ENCODE measurements at regions not wholly inside any gene's neighbourhood (a gene's known extent, or its start where the extent isn't known, plus 50 kb on each side); places are given as distances from the start of the nearest gene placed in this dataset.
A peak's percentile ranks its signal among the peaks of the same experiment; 100 is the strongest.
"Not testable (repeated sequence)": the region's sequence is repeated elsewhere in the genome, so short reads cannot be mapped to it uniquely, and the experiment has no call there.

GRCh38 chr14:53460544-53460943 lies 307.4 kb upstream of the DDHD1 start:
- DNase-seq (ENCODE audit: low spot score): no peak

GRCh38 chr14:53458368-53458814 lies 305.3 kb upstream of the DDHD1 start:
- DNase-seq (ENCODE audit: low spot score): no peak

GRCh38 chr14:53456931-53457330 lies 303.8 kb upstream of the DDHD1 start:
- DNase-seq (ENCODE audit: low spot score): no peak

- no peak for DNase-seq (ENCODE audit: low spot score)
These were observed 299.0 kb upstream of the DDHD1 start for GRCh38 chr14:53452005-53452673.

- no peak for DNase-seq (ENCODE audit: low spot score)
These were observed 297.7 kb upstream of the DDHD1 start for GRCh38 chr14:53450871-53451270.

GRCh38 chr14:53448682-53449081 lies 295.6 kb upstream of the DDHD1 start:
- DNase-seq (ENCODE audit: low spot score): no peak

- no peak for DNase-seq (ENCODE audit: low spot score)
These were observed 291.7 kb upstream of the DDHD1 start for GRCh38 chr14:53444677-53445312.

- DNase-seq (ENCODE audit: low spot score): no peak
These were observed 288.7 kb upstream of the DDHD1 start for GRCh38 chr14:53441789-53442188.

GRCh38 chr14:53437858-53438257 lies 284.7 kb upstream of the DDHD1 start:
- DNase-seq (ENCODE audit: low spot score): no peak

- DNase-seq (ENCODE audit: low spot score): peak; percentile 56
These were observed 279.3 kb upstream of the DDHD1 start for GRCh38 chr14:53432378-53432802.

- DNase-seq (ENCODE audit: low spot score): no peak
These were observed 277.7 kb upstream of the DDHD1 start for GRCh38 chr14:53430870-53431269.

- no peak for DNase-seq (ENCODE audit: low spot score)
These were observed 259.9 kb upstream of the DDHD1 start for GRCh38 chr14:53412819-53413675.

- no peak for DNase-seq (ENCODE audit: low spot score)
These were observed 258.0 kb upstream of the DDHD1 start for GRCh38 chr14:53411125-53411524.

- no peak for DNase-seq (ENCODE audit: low spot score)
These were observed 256.8 kb upstream of the DDHD1 start for GRCh38 chr14:53409969-53410368.

- DNase-seq (ENCODE audit: low spot score): no peak
These were observed 256.2 kb upstream of the DDHD1 start for GRCh38 chr14:53409289-53409688.

- no peak for DNase-seq (ENCODE audit: low spot score)
These were observed 255.2 kb upstream of the DDHD1 start for GRCh38 chr14:53408175-53408879.

- no peak for DNase-seq (ENCODE audit: low spot score)
These were observed 253.4 kb upstream of the DDHD1 start for GRCh38 chr14:53406519-53406918.

- no peak for DNase-seq (ENCODE audit: low spot score)
These were observed 248.5 kb upstream of the DDHD1 start for GRCh38 chr14:53401646-53402045.

GRCh38 chr14:53399057-53399456 lies 245.9 kb upstream of the DDHD1 start:
- DNase-seq (ENCODE audit: low spot score): peak; percentile 4

GRCh38 chr14:53398616-53399015 lies 245.5 kb upstream of the DDHD1 start:
- no peak for DNase-seq (ENCODE audit: low spot score)

- DNase-seq (ENCODE audit: low spot score): not testable (repeated sequence)
These were observed 242.1 kb upstream of the DDHD1 start for GRCh38 chr14:53395267-53395666.

- DNase-seq (ENCODE audit: low spot score): no peak
These were observed 238.6 kb upstream of the DDHD1 start for GRCh38 chr14:53391631-53392285.
